B cell (primary cell): ENCODE measurements at regions not wholly inside any gene's neighbourhood (a gene's known extent, or its start where the extent isn't known, plus 50 kb on each side); places are given as distances from the start of the nearest gene placed in this dataset.

ENCODE experiments used
- ATAC-seq: fragments of 200-7000 bp; cut with Tn5 transposase; one replicate; pipeline ENCODE4 v1.10.0; 2021; ENCODE audit warnings: low read depth, mild to moderate bottlenecking, moderate number of reproducible peaks, moderate library complexity
- CTCF ChIA-PET: fragments of 350-600 bp; sonication (Branson Sonifier 250); formaldehyde crosslinking; loops from one replicate; lab custom pipeline; 2021; ENCODE audit warnings: antibody characterized with exemption, inconsistent platforms; lab: Charles Lee
- POLR2A ChIA-PET: fragments of 350-600 bp; sonication (Branson Sonifier 250); formaldehyde crosslinking; loops from one replicate; lab custom pipeline; 2021; ENCODE audit warnings: antibody characterized with exemption; lab: Charles Lee
- DNase-seq: peaks from one replicate; pipeline ENCODE4 v3.0.0; 2013
- H2AFZ ChIP-seq: 2 replicates; pipeline ENCODE4 v1.6.1; 2012; ENCODE audit warnings: mild to moderate bottlenecking, low read depth, low read length; ENCODE audit not compliant: insufficient read depth, poor library complexity, severe bottlenecking
- H3K27ac ChIP-seq, 2 donors: 1 replicate in 1 of 2; 2 replicates in 1 of 2; pipeline ENCODE4 v1.5.1; 2012 to 2013; ENCODE audit warnings: low read length in 2 of 2, mild to moderate bottlenecking in 2 of 2, moderate library complexity in 1 of 2
- H3K27me3 ChIP-seq, 4 experiments: fragments of 200-600 bp in 1 of 4; sonication (generic) in 1 of 4; replicated peaks in 1 of 4; 1 replicate in 2 of 4; 2 replicates in 2 of 4; pipeline versions ENCODE4 v1.6.1 to v1.7.0; 2013 to 2016; ENCODE audit warnings: low read length in 3 of 4, mild to moderate bottlenecking in 2 of 4, mixed read lengths in 1 of 4, moderate library complexity in 1 of 4; ENCODE audit not compliant: insufficient read depth in 4 of 4, control insufficient read depth in 3 of 4; ENCODE audit errors: control extremely low read depth in 1 of 4
- H3K36me3 ChIP-seq, 2 experiments: replicated peaks in 1 of 2; 1 replicate in 1 of 2; 2 replicates in 1 of 2; pipeline versions ENCODE4 v1.6.1 to v1.7.1; 2013; ENCODE audit warnings: low read length in 1 of 2; ENCODE audit not compliant: insufficient read depth in 2 of 2, control insufficient read depth in 1 of 2; ENCODE audit errors: control extremely low read depth in 1 of 2, extremely low read depth in 1 of 2
- H3K4me1 ChIP-seq, 2 donors: fragments of 200-600 bp in 1 of 2; sonication (generic) in 1 of 2; 1 replicate in 1 of 2; 2 replicates in 1 of 2; pipeline versions ENCODE4 v1.5.1 to v1.6.1; 2013 to 2017; ENCODE audit warnings: low read length in 2 of 2; ENCODE audit not compliant: control insufficient read depth in 2 of 2, insufficient read depth in 2 of 2
- H3K4me2 ChIP-seq: replicated peaks from 2 replicates; pipeline ENCODE3; 2012; ENCODE audit warnings: mild to moderate bottlenecking, low read depth, low read length; ENCODE audit not compliant: poor library complexity, severe bottlenecking
- H3K4me3 ChIP-seq, 5 experiments: fragments of 200-600 bp in 1 of 5; sonication (generic) in 1 of 5; 1 replicate in 3 of 5; 2 replicates in 2 of 5; pipeline versions ENCODE4 v1.5.1 to v1.7.0; 2011 to 2016; ENCODE audit warnings: low read length in 4 of 5, mild to moderate bottlenecking in 4 of 5, low read depth in 2 of 5, control low read depth in 1 of 5, moderate library complexity in 1 of 5; ENCODE audit not compliant: insufficient read depth in 1 of 5; ENCODE audit errors: control extremely low read depth in 1 of 5, extremely low read depth in 1 of 5
- H3K79me2 ChIP-seq: fragments of 200-600 bp; sonication (generic); one replicate; pipeline ENCODE4 v1.6.0; 2016; ENCODE audit warnings: low read length; ENCODE audit not compliant: control insufficient read depth, insufficient read depth
- H3K9ac ChIP-seq: fragments of 200-600 bp; sonication (generic); 2 replicates; pipeline ENCODE4 v1.6.1; 2017; ENCODE audit warnings: mild to moderate bottlenecking, low read length, moderate library complexity
- H3K9me3 ChIP-seq, 3 donors: one replicate each; pipeline versions ENCODE4 v1.6.1 to v1.7.1; 2013; ENCODE audit warnings: low read length in 2 of 3; ENCODE audit not compliant: control insufficient read depth in 2 of 3, insufficient read depth in 1 of 3; ENCODE audit errors: control extremely low read depth in 1 of 3
- H4K20me1 ChIP-seq: 2 replicates; pipeline ENCODE4 v1.6.0; 2012; ENCODE audit warnings: mild to moderate bottlenecking, low read length; ENCODE audit not compliant: insufficient read depth, control insufficient read depth, poor library complexity, severe bottlenecking
- H3K27ac Mint-ChIP-seq: one replicate; pipeline ENCODE4 v1.8.0; 2021; ENCODE audit warnings: mixed read lengths
- H3K27me3 Mint-ChIP-seq: one replicate; pipeline ENCODE4 v1.8.0; 2021; ENCODE audit warnings: mixed read lengths
- H3K4me1 Mint-ChIP-seq: one replicate; pipeline ENCODE4 v1.8.0; 2021; ENCODE audit warnings: mixed read lengths
- H3K4me3 Mint-ChIP-seq: one replicate; pipeline ENCODE4 v1.8.0; 2021; ENCODE audit warnings: mixed read lengths
- H3K9me3 Mint-ChIP-seq: one replicate; pipeline ENCODE4 v1.8.0; 2022; ENCODE audit warnings: mixed read lengths; ENCODE audit not compliant: insufficient read depth
- EZH2 ChIP-seq: IDR thresholded peaks from 2 replicates; pipeline ENCODE4 v1.6.1; 2012; ENCODE audit warnings: borderline replicate concordance, low read depth, mild to moderate bottlenecking, moderate library complexity, low read length; ENCODE audit not compliant: insufficient read depth, poor library complexity, severe bottlenecking
- WGBS: methylation state at CpG from one replicate; pipeline ENCODE4 v1.1.5; 2013; ENCODE audit warnings: missing lambda C conversion rate; ENCODE audit not compliant: insufficient coverage; 5-methylcytosine and 5-hydroxymethylcytosine counted together
- intact Hi-C: fragments of 100-400 bp; cut with micrococcal nuclease; formaldehyde crosslinking; loops from one replicate; pipeline ENCODE4 v1.10.0; 2022
- TF ChIP-seq, protein P1 (sequence below): fragments of 200-600 bp; IDR thresholded peaks from one replicate; pipeline ENCODE4 v1.8.0; 2022; ENCODE audit warnings: antibody characterized with exemption, mild to moderate bottlenecking

DNA sequence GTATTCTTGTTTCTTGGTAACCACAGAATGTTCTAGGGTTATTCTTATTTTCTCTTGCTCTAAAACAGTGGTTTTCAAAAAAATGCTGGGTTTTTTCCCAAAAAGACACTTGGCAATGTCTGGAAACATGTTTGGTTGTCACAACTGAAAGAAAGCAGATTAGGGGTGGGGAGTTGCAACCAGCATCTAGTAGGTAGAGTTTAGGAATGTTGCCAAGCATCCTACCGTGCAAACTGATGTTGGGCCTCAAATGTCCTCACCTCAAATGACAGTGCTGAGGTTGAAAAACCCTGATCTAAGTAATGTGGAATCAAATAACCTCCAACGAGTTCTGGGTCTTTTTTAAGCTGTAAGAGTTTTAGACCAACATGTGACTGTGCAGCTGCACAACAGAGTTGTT is 270.5 kb upstream of the STT3B start:
- Histone ChIP-seq H3K4me1 (no peaks in the 10 kb centered on the region), H3K4me3 (no peak overlapping the region), H3K27me3 (no peaks in the 10 kb centered on the region), H3K4me2 (no peak overlapping the region), H2AFZ (no peak overlapping the region), H3K9ac (no peak overlapping the region), H4K20me1 (no peaks in the 10 kb centered on the region), H3K9me3 (peaks cover 0 to 6% (median 4%) of the 10 kb centered on the region in 3 donors), H3K27ac (no peak overlapping the region), H3K36me3 (no peaks in the 10 kb centered on the region), H3K79me2 (no peaks in the 10 kb centered on the region)
- Mint-ChIP-seq H3K4me1 (peaks cover 4% of the 10 kb centered on the region), H3K4me3 (no peak overlapping the region), H3K27me3 (no peaks in the 10 kb centered on the region), H3K9me3 (no peaks in the 10 kb centered on the region), H3K27ac (no peak overlapping the region)
- TF ChIP-seq, protein P1, sequence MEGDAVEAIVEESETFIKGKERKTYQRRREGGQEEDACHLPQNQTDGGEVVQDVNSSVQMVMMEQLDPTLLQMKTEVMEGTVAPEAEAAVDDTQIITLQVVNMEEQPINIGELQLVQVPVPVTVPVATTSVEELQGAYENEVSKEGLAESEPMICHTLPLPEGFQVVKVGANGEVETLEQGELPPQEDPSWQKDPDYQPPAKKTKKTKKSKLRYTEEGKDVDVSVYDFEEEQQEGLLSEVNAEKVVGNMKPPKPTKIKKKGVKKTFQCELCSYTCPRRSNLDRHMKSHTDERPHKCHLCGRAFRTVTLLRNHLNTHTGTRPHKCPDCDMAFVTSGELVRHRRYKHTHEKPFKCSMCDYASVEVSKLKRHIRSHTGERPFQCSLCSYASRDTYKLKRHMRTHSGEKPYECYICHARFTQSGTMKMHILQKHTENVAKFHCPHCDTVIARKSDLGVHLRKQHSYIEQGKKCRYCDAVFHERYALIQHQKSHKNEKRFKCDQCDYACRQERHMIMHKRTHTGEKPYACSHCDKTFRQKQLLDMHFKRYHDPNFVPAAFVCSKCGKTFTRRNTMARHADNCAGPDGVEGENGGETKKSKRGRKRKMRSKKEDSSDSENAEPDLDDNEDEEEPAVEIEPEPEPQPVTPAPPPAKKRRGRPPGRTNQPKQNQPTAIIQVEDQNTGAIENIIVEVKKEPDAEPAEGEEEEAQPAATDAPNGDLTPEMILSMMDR: no peak
- no peak for TF ChIP-seq EZH2
- ChIA-PET CTCF (no interaction called here), POLR2A (no interaction called here)
- WGBS: 56% methylated on average over 1 of the region's 2 CpGs
- no peak for DNase-seq
- no peak for ATAC-seq
- intact Hi-C loops: no loop called here

DNA sequence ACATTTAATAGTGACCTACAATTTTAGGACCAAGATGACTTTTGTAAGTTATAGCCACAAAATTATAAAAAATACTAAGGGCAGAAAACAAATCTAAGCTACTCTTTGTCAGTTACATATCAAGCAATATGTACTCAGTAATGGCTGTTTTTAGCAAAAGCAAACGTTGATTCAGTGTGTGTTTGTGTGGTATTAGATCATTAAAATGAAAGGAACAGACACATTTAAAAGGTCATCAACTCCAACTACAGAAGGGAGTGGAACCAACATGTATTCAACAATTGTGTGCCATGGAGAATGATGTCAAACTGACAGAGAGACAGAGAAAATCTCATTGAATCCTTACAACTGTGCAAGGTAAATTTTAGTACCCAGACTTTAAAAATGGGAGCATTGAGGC is 268.8 kb upstream of the STT3B start:
- TF ChIP-seq, protein P1: no peak
- no peak for TF ChIP-seq EZH2
- no peak overlapping the region for H3K27ac Mint-ChIP-seq

More for the DNA sequence above, 268.8 kb upstream of the STT3B start:
- peaks cover 8% of the 10 kb centered on the region for H3K4me1 Mint-ChIP-seq
- peaks cover 5% of the 10 kb centered on the region for H3K27me3 Mint-ChIP-seq
- DNase-seq (no peak), ATAC-seq (no peak)
- CTCF ChIA-PET: no interaction called here
- no peaks in the 10 kb centered on the region for H4K20me1 ChIP-seq
- H3K27me3 ChIP-seq: peaks cover 0 to 3% (median 0%) of the 10 kb centered on the region in 4 experiments
- H2AFZ ChIP-seq: no peak overlapping the region
- H3K4me1 ChIP-seq: no peaks in the 10 kb centered on the region
- H3K9me3 ChIP-seq: peaks cover 0 to 6% (median 4%) of the 10 kb centered on the region in 3 donors
- intact Hi-C loops: no loop called here
- H3K36me3 ChIP-seq: no peaks in the 10 kb centered on the region
- no peaks in the 10 kb centered on the region for H3K79me2 ChIP-seq
- H3K4me3 Mint-ChIP-seq: no peak overlapping the region
- H3K27ac ChIP-seq: no peak overlapping the region
- H3K4me2 ChIP-seq: no peak overlapping the region
- H3K9ac ChIP-seq: no peak overlapping the region
- no CpG with 5 or more reads among the region's 1 CpG for WGBS
- no peak overlapping the region for H3K4me3 ChIP-seq
- H3K9me3 Mint-ChIP-seq: no peaks in the 10 kb centered on the region
- POLR2A ChIA-PET: no interaction called here
